Nephron progenitor cell (in vitro differentiated cells): ENCODE measurements at regions not wholly inside any gene's neighbourhood (a gene's known extent, or its start where the extent isn't known, plus 50 kb on each side); places are given as distances from the start of the nearest gene placed in this dataset.
"Not testable (repeated sequence)": the region's sequence is repeated elsewhere in the genome, so short reads cannot be mapped to it uniquely, and the experiment has no call there.

Experiments used
- DNase-seq: peaks from one replicate; pipeline ENCODE4 v3.0.0; 2021
- H3K27ac Mint-ChIP-seq: 2 replicates; pipeline ENCODE4 v1.8.0; 2021; ENCODE audit warnings: mild to moderate bottlenecking, moderate library complexity, mixed read lengths
- H3K27me3 Mint-ChIP-seq: 2 replicates; pipeline ENCODE4 v1.8.0; 2021; ENCODE audit warnings: mild to moderate bottlenecking, low read depth, mixed read lengths; ENCODE audit not compliant: poor library complexity
- H3K36me3 Mint-ChIP-seq: 2 replicates; pipeline ENCODE4 v1.8.0; 2021; ENCODE audit warnings: low read depth, mixed read lengths
- H3K4me1 Mint-ChIP-seq: 2 replicates; pipeline ENCODE4 v1.8.0; 2021; ENCODE audit warnings: mixed read lengths
- H3K4me3 Mint-ChIP-seq: 2 replicates; pipeline ENCODE4 v1.8.0; 2021; ENCODE audit warnings: mild to moderate bottlenecking, moderate library complexity, mixed read lengths
- H3K9me3 Mint-ChIP-seq: 2 replicates; pipeline ENCODE4 v1.8.0; 2021; ENCODE audit warnings: mild to moderate bottlenecking, moderate library complexity, mixed read lengths
- TF ChIP-seq, protein P1 (sequence below): fragments of 200-600 bp; sonication (generic); IDR thresholded peaks from 2 replicates; pipeline ENCODE4 v1.5.0; 2021; ENCODE audit warnings: antibody characterized with exemption

- DNase-seq, result no peak
- H3K27ac Mint-ChIP-seq, result no peak overlapping the region
- no peaks in the 10 kb centered on the region for H3K4me1 Mint-ChIP-seq
- H3K27me3 Mint-ChIP-seq, result peaks cover 4% of the 10 kb centered on the region
- no peaks in the 10 kb centered on the region for H3K9me3 Mint-ChIP-seq
- no peak overlapping the region for H3K4me3 Mint-ChIP-seq
- H3K36me3 Mint-ChIP-seq, result no peaks in the 10 kb centered on the region
- TF ChIP-seq, protein P1, sequence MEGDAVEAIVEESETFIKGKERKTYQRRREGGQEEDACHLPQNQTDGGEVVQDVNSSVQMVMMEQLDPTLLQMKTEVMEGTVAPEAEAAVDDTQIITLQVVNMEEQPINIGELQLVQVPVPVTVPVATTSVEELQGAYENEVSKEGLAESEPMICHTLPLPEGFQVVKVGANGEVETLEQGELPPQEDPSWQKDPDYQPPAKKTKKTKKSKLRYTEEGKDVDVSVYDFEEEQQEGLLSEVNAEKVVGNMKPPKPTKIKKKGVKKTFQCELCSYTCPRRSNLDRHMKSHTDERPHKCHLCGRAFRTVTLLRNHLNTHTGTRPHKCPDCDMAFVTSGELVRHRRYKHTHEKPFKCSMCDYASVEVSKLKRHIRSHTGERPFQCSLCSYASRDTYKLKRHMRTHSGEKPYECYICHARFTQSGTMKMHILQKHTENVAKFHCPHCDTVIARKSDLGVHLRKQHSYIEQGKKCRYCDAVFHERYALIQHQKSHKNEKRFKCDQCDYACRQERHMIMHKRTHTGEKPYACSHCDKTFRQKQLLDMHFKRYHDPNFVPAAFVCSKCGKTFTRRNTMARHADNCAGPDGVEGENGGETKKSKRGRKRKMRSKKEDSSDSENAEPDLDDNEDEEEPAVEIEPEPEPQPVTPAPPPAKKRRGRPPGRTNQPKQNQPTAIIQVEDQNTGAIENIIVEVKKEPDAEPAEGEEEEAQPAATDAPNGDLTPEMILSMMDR, result no peak
These were observed 499.8 kb downstream of the IRS1 start for GRCh38 chr2:226299771-226300170.

DNA sequence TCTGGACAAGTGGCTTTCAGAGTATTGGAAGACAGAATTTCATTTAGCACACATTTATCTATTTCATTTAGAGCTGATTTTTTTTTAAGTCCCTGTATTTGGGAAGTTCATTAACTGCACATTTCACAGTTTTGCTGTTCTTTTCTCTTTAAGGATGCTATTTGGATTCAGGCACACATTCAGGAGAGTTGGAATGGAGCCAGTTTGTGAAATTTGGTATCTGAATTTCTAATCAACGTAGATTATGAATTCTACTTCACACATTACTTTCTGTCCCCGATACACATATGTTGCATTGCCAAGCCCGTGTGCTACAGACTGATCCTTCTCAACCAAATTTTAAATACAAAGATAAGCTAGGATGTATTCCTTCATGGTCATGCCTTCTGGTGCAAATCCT lies 503.9 kb downstream of the IRS1 start:
- peaks cover 3% of the 10 kb centered on the region for H3K27me3 Mint-ChIP-seq
- DNase-seq, result no peak
- TF ChIP-seq, protein P1, result no peak
- H3K4me1 Mint-ChIP-seq, result no peaks in the 10 kb centered on the region
- peaks cover 27% of the 10 kb centered on the region for H3K9me3 Mint-ChIP-seq
- no peak overlapping the region for H3K27ac Mint-ChIP-seq
- no peaks in the 10 kb centered on the region for H3K36me3 Mint-ChIP-seq
- H3K4me3 Mint-ChIP-seq, result no peak overlapping the region

DNA sequence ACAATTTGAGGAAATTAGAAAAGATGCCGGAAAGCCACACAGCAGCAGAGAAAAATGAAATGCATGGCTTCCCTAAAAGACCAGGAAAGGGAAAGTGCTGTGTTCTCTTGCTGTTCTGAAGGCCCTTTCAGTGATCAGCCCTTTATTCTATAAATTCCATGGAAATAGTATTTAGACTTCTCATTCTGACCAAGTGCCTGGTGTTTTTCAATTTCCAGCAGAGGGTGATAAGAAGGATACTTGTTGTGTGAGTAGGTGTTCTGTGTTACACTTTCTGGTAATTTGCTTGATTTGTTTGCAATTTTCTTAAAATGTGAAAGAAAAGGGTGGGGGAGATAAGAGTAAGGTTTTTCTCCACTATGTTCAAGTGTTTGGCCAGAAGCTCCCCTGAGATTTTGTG lies 504.5 kb downstream of the IRS1 start:
- DNase-seq, result no peak
- no peaks in the 10 kb centered on the region for H3K36me3 Mint-ChIP-seq

GRCh38 chr2:226291281-226291680 lies 508.3 kb downstream of the IRS1 start:
- H3K27ac Mint-ChIP-seq, H3K4me1 Mint-ChIP-seq, H3K36me3 Mint-ChIP-seq, H3K4me3 Mint-ChIP-seq, H3K27me3 Mint-ChIP-seq, DNase-seq: not testable (repeated sequence)
- H3K9me3 Mint-ChIP-seq, result peaks cover 38% of the 10 kb centered on the region

More for the DNA sequence above, 504.5 kb downstream of the IRS1 start:
- Mint-ChIP-seq H3K4me3 (no peak overlapping the region), H3K4me1 (no peaks in the 10 kb centered on the region), H3K27ac (no peak overlapping the region), H3K27me3 (peaks cover 3% of the 10 kb centered on the region), H3K9me3 (peaks cover 33% of the 10 kb centered on the region)
- TF ChIP-seq, protein P1, result no peak

DNA sequence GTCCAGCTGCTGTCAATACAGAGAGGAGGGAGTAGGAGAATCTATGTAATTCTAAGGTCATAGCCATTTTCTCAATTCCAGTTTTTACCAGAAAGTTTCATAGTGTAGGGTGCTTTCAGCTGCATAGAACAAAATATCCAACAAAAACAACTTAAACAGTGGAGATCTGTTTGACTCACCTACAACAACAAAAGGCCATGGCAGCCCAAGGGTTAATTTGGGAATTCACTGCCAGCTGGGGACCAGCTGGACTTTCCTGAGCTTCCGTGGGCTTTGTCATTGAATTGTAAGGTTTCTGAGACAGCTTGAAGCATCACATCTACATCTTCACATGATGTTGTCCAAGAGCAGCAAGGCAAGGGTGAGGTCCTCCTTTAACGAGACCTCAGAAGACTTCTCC lies 512.7 kb downstream of the IRS1 start:
- TF ChIP-seq, protein P1, result no peak
- H3K4me3 Mint-ChIP-seq, result no peak overlapping the region

GRCh38 chr2:226283796-226284195 lies 515.8 kb downstream of the IRS1 start:
- Mint-ChIP-seq H3K36me3 (no peaks in the 10 kb centered on the region), H3K9me3 (no peaks in the 10 kb centered on the region), H3K4me3 (no peak overlapping the region), H3K4me1 (no peaks in the 10 kb centered on the region), H3K27ac (no peak overlapping the region), H3K27me3 (no peaks in the 10 kb centered on the region)
- TF ChIP-seq, protein P1, result no peak
- no peak for DNase-seq

More for the DNA sequence above, 512.7 kb downstream of the IRS1 start:
- no peak for DNase-seq
- Mint-ChIP-seq H3K27ac (peak overlapping the region; percentile 37), H3K4me1 (no peaks in the 10 kb centered on the region), H3K9me3 (peaks cover 24% of the 10 kb centered on the region), H3K36me3 (no peaks in the 10 kb centered on the region), H3K27me3 (peaks cover 2% of the 10 kb centered on the region)
